ENCODE measurements at regions not wholly inside any gene's neighbourhood (a gene's known extent, or its start where the extent isn't known, plus 50 kb on each side); places are given as distances from the start of the nearest gene placed in this dataset.
A peak's percentile ranks its signal among the peaks of the same experiment; 100 is the strongest.

DNA sequence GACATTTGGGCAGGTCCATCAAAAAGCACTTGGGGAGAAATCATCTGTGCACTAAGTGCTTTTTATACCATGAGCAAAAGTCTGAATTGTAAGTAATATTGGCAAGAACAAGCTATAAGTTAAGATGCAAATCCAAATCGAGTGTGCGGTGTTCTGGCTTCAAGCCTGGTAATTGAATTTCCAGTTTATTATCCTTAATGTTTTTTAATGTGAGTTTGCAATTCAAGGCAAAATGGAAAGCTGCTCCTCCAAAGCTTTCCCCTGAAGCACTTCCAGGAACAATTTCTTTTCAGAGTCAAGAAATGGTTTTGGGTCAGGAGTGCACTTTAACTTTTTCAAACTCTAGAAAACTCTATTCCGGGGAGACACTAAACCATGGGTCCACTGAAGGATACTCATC lies 445.7 kb downstream of the TOX3 start:
- no peak for FAIRE-seq

DNA sequence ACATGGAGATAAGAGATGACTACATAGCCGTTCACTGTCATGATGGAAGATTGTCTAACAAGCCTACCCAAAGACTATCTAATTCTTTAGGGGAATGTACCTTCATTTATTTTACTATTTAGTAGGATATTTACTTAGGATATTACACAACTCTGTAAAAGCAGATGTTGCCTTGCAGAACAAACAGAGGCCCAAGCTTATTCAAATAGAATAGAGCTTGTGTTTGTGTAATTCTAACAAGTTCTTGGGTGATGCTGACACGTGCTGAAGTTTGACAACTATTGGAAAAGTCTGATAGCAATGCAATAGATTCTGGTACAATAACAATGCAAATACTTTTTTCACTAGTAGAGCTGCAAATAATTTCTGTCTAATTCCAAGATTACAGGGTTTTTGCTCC lies 447.6 kb downstream of the TOX3 start:
- FAIRE-seq: no peak

DNA sequence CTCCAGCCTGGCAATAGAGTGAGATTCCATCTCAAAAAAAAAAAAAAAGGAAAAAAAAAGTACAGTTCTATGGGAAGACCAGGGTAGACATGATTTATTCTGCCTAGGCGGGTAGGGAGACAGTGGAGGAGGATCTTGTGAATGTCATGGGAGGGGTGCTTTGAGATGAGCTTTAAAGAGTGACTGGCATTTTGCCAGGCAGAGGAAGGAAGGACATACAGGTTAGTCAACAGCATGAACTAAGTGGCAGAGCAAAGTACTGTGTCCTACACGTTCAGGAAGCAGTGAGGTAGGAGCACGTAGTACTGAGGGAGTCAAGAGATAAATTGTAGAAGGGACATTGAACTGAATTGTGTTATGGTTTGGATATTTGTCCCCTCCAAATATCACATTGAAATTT lies 451.5 kb downstream of the TOX3 start:
- no peak for FAIRE-seq

DNA sequence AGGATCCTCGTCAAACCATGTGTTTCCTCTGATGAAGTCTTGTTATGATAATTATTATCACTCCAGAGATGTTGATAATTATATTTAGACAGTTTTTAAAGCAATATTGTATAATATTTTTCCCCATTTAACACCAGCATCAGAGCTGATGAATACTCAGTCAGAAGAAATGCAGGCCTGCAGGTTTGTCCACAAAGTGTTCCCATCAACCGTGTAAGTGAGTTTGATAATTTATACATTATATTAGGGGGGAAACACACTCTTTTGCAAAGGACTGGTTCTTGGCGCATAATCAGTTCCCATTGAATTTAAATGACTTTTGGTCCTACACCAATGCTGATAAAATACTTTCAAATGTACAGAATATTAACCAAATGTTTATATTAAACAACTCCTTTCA lies 454.8 kb downstream of the TOX3 start:
- no peak for FAIRE-seq

DNA sequence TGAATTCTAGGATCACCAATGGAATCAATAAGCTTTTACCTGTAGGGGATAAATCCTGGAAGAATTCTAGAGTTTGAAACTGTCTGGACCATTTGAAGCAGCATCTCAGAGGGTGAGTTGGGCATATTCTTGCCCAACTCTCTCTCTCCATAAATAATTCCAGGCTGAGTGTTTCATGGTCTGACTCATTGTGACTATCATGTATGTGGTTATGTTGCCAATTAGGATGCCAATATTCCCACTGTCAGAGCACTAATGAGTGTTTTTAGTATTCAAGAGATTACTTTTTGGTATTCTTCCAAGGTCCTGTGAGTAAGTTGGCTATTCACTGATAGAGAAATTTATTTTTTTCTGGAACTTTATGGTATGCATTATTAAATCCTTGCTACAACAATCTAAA lies 456.9 kb downstream of the TOX3 start:
- no peak for FAIRE-seq

DNA sequence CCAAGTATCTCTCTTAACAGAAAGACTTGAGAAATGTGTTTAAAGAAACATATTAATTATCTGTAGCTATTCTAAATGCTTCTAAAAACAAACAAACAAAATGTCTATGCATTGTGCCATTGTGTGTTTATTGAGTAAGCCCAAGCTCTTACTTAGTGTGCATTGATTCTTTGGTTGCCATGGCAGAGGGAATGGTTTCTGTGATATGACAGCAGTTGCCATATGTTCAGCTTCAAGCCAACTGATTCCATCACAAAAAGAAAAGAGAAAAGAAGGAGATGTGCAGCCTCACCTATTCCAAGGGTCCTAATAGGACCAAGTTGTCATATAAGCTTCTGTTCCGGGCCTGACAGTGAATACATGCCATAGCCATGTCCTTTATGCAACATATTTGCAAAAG lies 457.5 kb downstream of the TOX3 start:
- no peak for FAIRE-seq

DNA sequence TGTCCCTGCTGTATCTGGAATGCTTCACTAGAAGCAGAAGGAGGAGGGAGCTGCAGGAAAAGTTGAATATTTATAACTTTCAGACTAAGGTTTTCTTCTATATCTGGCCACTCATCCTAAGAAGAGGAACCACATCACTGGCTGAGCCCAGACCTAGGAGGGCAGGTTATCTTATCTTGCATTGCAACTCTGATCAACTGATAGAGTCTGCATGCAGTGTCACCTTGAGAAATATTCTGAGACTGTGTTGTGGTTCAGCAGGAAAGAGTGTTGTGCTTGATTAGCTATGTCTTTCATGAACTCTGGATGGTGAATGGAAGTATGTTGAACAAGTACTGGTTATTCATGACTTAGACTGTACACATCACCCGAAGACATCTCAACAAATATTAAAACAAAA lies 460.0 kb downstream of the TOX3 start:
- no peak for FAIRE-seq

DNA sequence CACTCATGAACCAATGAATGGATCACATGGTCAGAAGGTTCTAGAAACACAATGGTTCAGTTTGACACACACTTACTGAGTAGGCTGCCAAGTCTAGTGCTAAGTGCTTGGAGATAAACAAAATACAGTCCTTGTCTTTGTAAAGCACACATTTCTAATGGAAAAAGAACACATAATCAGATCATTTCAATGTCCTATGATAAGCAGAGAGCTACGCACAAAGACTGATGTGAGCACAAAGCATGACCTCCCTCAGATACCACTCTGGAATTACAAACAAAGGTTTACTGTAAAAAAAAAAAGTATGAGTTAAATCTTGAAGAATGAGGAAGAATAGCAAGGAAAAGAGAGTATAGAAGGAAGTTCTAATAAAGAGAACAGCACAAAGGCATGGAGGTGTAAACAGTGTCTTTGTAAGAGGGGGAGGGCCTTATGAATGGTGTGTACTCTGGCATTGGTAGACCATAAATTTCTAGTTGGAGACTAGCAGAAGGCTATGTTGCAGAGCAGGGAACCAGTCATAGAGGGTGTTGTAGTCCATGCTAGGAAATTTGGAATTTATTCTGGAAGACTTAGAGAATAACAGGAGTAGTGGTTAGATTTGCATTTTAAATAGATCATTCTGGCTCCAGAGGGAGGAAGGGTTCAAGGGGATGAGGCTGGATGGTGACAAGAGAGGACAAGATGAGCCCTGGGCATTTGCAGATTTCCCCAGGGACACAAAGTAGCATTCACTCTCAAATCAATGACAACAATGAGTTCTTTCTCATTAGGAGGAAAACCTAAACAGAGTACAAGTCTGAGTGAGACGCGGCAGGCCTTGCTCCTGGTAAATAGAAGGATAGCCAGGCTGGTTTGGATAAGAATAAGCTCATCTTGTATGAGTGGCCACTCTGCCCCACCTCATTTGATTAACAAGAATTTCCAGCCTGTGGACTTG lies 468.0 kb downstream of the TOX3 start:
- FAIRE-seq: no peak

DNA sequence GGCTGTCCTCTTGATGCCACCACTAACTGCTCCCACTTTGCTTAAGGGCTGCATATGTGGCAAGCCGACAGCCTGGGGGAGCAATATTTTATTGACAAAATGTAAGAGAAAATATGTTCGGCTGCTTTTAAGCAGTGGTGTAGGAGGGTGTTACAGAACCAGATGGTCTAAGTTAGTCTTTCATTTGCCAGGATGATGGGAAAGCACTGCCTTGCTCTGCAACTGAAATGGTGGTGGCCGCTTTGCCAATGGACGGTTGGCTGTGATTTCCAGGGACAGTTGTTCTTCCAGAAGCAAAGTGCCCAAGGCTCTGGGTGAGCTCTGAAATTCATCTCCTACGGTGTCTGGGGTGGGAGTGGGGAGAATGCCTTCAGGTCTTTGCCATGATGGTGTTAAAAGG lies 469.3 kb downstream of the TOX3 start:
- no peak for FAIRE-seq

DNA sequence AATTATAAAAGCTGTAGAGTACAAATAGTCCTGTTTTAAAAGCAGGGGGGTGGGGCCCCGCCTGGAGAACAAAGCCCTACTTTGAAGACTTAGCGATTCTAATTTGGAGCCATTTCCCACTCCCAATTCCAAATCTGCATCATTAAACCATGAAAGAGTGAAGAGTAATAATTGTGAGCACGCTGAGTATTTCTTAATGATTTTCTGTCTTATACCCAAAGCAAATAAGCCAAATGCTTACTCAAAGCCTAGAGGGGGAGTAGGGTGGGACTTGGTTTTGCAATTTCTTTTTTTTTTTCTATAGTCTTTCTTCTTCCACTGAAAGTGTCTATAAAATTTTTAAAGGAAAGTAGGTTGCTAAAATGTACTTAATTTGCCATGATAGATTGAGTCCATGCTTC lies 470.1 kb downstream of the TOX3 start:
- FAIRE-seq: no peak

DNA sequence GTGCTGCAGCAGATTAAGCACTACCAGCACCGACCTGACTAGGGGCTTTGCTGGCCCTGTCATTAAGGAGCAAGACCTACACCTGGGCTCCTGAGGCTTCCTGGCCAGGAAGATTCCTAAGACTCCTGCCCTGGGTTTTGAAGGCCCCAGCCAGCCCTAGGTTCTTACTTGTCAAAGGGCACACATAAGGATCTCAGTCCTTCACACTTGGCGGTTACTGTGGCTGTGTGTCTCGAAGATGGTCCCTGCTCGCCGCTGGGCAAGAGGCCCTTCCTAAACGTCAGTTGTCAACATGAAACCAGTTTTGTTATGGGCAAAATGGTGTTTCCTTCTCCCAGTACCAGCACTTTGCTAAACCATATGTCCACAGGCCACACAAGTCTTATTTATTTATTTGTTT lies 470.6 kb downstream of the TOX3 start:
- FAIRE-seq: no peak

DNA sequence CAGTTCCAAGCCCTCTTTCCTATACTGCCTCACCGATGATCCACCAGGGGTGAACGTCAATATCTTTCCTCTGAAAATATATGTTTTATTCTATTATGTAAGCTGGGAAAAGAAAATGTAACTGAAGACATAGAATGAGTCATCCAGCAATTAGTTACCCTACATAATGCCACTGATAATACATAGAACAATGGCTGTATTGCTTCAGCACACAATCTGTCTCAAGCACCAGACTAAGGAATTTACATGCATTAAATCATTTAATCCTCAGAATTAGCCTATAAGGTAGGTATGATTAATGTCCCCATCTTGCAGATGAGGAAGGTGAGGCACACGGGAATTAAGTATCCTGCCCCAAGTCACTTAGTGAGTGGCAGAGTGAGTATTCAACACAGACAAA lies 472.8 kb downstream of the TOX3 start:
- FAIRE-seq: no peak

DNA sequence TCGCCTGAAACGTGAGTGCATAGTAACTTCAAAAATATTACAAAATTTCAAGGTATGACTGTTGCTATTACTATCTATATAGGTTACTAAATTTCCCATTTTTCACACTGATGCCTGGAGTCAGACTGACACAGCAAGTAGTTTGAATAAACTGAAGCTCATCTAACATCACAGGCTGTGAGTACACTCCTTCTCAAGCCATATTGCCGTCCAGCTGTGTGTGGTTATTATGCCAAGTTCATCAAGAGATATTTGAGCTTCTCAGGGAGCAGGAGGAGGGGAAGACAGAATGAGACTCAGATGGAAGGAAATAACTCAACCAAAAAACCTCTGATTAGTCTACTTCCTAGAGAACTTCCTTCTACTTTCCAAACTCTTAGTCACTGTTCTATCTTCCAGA lies 473.9 kb downstream of the TOX3 start:
- FAIRE-seq: no peak

DNA sequence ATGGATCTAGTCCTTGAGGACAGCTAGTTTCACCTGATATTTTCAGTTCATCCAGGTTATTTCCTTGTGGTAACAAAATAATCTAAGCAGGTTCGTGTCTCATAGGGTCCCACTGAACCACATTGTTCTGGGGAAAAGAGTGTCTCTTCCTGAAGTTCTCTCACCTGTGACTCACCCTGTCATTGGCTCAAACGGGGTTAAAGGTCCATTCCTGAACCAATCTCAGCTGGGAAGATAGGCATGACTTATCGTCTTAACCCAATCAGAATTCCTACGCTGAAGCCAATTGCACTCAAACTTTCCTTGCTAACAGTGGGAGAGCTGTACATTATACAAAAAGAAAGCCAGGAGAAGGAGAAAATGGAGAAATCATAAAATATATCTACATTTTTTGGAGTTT lies 475.8 kb downstream of the TOX3 start:
- no peak for FAIRE-seq

DNA sequence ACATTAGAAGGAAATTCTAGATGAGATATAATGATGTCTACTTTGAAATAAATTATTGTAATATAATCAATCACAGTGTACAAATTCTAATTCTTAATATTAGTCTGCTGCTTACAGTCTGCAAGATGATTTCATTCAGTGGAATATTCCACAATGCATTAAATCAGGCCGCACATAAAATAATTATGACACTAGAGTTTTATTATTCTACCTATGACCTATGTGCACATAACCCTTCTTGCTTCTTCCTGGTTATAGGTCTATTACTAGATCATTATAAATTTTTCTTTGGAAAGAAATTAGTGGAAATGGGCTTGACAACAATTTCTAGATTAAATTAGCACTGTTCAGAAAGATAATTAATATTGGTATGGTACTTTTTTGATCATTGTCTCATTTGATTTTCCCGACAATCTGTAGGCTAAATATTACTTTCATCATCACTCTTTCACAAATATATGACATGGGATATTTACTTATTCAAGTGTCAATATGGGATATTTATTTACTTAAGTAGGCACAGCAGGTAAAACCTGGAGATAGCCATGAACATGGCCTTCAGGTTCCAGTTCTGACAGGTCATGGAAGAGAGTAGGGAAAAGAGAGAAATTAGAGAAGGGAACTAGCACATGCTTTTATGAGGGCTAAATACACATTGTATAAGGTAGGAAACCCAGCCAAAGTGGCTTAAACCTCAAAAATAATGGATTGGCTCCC lies 476.4 kb downstream of the TOX3 start:
- no peak for FAIRE-seq

DNA sequence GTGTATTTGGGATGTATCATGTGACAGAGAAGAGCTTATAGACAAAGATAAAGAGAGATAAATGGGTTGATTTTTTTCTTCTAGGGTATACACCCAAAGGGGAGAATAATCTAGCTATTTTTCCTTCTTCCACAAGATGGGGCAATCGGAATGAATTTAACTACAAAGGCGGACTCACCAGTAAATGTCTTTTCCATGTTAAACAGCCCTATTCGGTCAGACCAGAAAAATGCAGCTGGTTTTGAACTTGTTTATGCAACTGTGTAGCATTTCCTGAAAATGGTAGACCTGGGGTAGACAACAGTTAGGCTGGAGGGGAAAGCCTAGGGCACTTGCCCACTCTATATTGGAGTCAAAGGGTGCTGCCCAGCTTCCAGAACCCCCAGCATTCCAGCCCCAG lies 477.1 kb downstream of the TOX3 start:
- peak; percentile 80 for FAIRE-seq

DNA sequence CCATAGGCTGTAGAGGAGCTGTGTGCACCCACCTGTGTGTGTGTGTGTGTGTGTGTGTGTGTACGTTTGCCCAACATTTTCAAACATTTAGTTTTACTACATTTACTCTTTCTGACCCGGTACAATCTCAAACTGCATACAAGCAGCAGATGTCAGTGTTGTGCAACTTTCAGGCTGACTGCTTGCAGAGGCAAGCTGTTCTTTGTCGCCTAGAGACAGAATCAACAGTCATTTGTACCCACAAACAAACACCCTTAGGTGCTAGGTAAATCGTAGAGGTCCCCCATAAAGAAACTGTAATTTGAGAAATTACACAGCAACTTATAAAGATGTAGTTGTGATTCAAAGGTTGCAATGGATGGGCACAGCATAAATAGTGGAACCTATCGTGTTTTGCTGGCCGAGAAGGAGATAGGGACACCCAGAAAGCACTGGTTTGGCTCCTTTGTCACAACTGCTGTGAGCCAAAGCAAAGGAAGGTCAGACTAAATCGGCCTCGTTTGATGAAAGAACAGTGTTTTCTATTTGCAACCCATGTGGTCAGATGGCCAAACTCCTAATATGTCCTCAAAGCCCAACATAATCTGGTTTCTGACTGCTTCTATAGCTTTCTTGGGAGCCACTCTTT lies 478.4 kb downstream of the TOX3 start:
- FAIRE-seq: no peak

DNA sequence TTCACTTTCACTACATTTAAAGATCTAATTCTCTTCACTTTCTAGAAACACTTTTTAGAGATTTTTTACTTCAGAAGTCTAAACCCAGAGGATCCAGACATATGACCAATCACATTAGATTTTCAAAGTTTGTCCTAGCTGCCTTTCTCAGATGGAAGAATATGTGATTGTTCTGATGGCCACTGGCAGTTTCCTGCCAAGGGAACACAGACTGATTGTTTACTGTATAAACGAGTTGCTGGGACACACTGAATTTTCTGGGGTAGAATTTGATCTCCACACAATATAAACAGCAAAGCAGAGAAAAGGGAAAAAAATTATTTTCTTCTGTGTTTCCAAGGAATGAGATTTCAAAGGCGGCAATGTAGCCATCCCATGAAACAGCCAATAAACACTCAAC lies 480.0 kb downstream of the TOX3 start:
- FAIRE-seq: no peak

DNA sequence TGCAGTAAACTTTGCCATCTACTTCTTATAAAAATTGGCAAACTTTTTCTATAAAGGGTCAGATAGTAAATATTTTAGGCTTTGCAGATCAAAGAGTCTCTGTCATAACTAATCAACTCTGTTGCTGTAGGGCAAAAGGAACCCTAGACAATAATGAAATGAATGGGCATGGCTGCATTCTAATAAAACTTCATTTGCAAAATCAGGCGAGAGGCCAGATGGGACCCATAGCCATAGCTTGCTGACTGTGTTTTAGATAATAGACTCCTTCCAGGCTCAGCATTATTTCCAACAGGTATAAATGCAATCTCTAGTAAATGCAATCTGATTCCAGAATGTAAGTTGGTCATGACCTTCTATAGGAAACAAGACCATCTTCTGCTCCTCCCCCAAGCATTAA lies 490.7 kb downstream of the TOX3 start:
- no peak for FAIRE-seq

DNA sequence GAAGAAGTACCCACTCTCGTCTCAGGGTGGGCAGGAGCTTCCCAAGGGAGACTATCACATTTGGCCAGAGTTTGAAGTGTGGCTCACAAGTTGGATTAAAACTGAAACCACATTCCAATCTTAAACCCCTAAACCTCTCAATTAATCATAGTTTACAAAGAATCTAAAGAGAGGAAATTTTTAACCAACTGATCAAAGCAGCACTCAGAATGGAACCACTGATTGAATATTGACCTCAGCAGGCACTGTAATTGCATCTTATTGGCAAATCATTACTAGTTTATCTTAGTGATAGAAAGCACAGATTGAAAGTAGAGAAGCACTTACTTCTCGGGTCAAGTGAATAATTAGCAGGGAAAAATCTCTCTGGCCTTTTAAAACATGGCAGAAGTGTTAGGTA lies 491.6 kb downstream of the TOX3 start:
- FAIRE-seq: no peak

DNA sequence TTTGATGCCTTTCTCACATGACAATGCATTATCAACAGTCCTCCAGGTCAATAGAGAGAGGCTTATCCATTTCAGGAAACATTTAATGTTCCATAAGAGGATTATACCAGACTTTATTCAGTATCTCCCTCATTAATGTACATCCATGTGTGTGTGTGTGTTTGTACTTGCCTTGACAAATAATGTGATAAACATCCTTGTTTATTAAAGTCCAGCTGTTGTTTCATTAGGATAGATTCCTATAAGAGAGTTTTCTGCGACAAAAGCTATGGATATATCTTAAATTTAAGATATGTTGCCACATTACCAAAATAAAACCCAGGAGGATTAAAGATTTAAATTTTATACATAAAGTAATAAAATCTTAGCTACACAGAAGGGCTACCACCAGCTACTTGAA lies 492.6 kb downstream of the TOX3 start:
- FAIRE-seq: no peak

DNA sequence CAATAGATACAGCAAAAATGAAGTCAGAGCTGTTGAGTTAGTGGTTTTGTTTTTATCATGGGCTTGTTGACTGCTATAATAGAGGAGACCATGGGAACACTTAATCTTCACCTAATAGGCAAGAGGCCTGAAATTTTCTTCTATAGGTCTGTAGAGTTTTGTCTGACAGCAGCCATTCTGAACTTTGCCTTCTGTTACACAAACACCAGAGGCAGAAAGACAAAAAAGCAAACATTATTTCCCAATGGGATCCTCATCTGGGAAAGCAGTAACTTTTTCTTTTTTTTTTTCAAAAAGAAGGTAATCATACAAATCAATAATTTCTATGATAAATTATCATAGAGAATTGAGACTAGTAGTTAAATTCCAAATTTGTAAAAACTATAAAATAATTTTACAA lies 494.1 kb downstream of the TOX3 start:
- FAIRE-seq: no peak

DNA sequence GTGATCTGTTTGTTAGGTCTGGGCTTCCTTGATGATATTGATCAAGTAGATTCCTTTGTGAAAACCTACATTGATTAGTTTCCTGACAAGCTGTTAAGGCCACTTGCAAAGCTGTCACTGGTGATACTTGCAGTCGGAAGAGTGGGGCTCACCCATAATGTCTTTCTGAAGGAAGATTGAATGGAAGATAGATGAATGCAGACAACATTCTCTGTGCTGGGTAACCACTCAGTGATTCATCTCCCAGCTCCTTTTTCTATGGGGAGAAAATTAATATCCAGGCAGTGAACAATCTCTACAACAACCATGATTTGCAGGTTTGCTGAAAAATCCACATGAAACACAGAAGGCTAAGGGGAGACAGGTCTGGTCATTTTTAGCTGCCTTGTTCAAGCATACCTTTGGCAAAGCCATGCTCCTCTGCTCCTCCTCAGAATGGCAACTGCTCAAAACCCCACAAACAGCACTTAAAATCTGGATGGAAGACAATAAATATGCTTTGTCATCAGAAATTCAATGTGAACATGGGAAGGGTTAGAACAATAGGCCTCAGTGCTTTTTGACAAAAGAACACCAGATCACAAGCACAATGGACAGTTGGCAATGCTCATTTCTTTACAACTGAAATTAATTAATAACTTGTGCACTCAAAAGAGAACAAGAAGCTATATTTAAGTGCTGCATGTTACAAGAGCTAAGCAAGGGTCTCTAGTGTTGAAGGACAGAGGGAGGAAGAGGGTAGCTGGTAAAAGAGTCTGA lies 495.4 kb downstream of the TOX3 start:
- no peak for FAIRE-seq

All from A204.1 (cell line).